Naive thymus-derived CD8-positive, alpha-beta T cell (primary cell): ENCODE measurements at regions not wholly inside any gene's neighbourhood (a gene's known extent, or its start where the extent isn't known, plus 50 kb on each side); places are given as distances from the start of the nearest gene placed in this dataset.
"Not testable (repeated sequence)": the region's sequence is repeated elsewhere in the genome, so short reads cannot be mapped to it uniquely, and the experiment has no call there.

Source experiments
- ATAC-seq, 2 donors: fragments of 150-1000 bp; cut with Tn5 transposase in 1 of 2; sonication (Bioruptor Pico), chemical (Tn5 transposase) in 1 of 2; 1 replicate in 1 of 2; 2 replicates in 1 of 2; pipeline ENCODE4 v1.10.0; 2021; ENCODE audit warnings: mild to moderate bottlenecking in 2 of 2, moderate library complexity in 2 of 2
- POLR2A ChIA-PET: fragments of 350-600 bp; sonication (Branson Sonifier 250); formaldehyde crosslinking; loops from one replicate; lab custom pipeline; 2021; ENCODE audit warnings: antibody characterized with exemption; lab: Charles Lee
- DNase-seq, 10 donors: peaks; one replicate each; pipeline versions ENCODE4 v3.0.0 to v3.0.0-alpha.2; 2020 to 2022
- H3K27ac Mint-ChIP-seq, 10 donors: one replicate each; pipeline ENCODE4 v1.8.0; 2020 to 2022; ENCODE audit warnings: mild to moderate bottlenecking in 10 of 10, mixed read lengths in 10 of 10, moderate library complexity in 4 of 10, inconsistent platforms in 1 of 10
- H3K27me3 Mint-ChIP-seq, 5 donors: one replicate each; pipeline ENCODE4 v1.8.0; 2021 to 2022; ENCODE audit warnings: mixed read lengths in 5 of 5
- H3K36me3 Mint-ChIP-seq, 3 donors: one replicate each; pipeline ENCODE4 v1.8.0; 2020 to 2022; ENCODE audit warnings: mixed read lengths in 3 of 3, mild to moderate bottlenecking in 2 of 3, inconsistent platforms in 1 of 3
- H3K4me1 Mint-ChIP-seq, 4 donors: one replicate each; pipeline ENCODE4 v1.8.0; 2021 to 2022; ENCODE audit warnings: mixed read lengths in 4 of 4
- H3K4me3 Mint-ChIP-seq, 10 donors: one replicate each; pipeline ENCODE4 v1.8.0; 2020 to 2022; ENCODE audit warnings: mild to moderate bottlenecking in 10 of 10, mixed read lengths in 10 of 10, moderate library complexity in 6 of 10, inconsistent platforms in 1 of 10
- H3K9me3 Mint-ChIP-seq, 9 donors: one replicate each; pipeline ENCODE4 v1.8.0; 2020 to 2022; ENCODE audit warnings: mixed read lengths in 9 of 9, mild to moderate bottlenecking in 3 of 9, inconsistent platforms in 1 of 9, moderate library complexity in 1 of 9

DNA sequence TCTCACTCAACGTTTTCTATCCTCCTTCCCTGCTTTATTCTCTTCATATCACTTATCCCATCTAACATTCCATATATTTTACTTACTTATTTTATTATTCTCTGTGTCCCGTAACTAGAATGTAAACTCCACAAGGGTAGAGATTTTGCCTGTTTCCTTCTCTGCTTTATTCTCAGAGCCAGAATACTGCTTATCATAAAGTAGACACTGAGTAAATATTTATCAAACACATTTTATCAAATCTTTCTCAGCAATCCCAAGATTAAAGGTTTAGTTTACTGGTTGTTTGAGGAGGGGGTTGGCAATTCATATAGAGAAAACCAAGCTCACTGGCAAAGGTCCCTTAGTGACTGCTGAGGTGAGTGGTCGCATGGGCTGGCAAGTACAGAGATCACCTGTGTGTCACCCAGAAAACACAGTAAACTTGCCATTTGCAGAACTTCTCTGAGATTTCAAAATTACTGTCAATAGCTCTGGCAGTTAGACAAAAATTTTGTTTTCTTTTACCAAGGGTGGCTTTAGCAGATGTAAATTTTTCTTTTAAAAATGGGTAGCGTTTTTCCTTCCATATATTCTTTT is 662.4 kb downstream of the UTRN start:
- DNase-seq, result no peak
- Mint-ChIP-seq H3K27ac (no peak overlapping the region), H3K36me3 (peaks cover 0 to 3% (median 0%) of the 10 kb centered on the region in 3 donors), H3K9me3 (no peaks in the 10 kb centered on the region), H3K4me1 (no peaks in the 10 kb centered on the region), H3K27me3 (peaks cover 0 to 6% (median 3%) of the 10 kb centered on the region in 5 donors), H3K4me3 (no peak overlapping the region)
- POLR2A ChIA-PET, result no interaction called here
- no peak for ATAC-seq

DNA sequence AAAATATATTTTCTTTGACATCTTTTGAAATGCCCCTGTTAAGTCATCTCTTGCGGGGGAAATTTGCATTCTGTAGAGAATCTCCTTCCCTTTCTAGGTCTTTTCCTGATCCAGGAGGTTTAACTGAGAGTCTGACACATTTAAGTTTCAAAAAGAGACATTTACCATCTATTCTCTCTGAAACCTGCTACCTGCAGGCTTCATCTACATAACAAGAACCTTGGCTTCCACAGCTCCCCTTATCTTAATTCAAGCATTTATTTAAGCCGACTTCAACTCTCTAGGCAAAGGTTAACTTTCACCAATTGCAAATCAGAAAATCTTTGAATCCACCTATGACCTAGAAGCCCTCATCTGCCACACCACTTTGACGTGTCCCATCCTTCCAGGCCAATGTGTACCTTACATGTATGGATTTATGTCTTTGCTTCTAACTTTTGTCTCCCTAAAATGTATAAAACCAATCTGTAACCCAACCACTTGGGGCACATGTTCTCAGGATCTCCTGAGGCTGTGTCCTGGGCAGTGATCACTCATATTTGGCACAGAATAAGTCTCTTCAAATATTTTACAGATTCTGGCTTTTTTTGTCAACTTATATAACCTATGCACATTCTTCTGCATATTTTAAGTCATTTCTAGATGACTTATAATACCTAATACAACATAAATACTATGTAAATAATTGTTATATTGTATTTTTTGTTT is 666.7 kb downstream of the UTRN start:
- Mint-ChIP-seq H3K4me3 (no peak overlapping the region), H3K9me3 (no peaks in the 10 kb centered on the region), H3K4me1 (no peaks in the 10 kb centered on the region), H3K27me3 (peaks cover 0 to 4% (median 4%) of the 10 kb centered on the region in 5 donors), H3K36me3 (peaks cover 0 to 3% (median 0%) of the 10 kb centered on the region in 3 donors), H3K27ac (no peak overlapping the region)
- no peak for DNase-seq
- POLR2A ChIA-PET, result no interaction called here
- no peak for ATAC-seq

DNA sequence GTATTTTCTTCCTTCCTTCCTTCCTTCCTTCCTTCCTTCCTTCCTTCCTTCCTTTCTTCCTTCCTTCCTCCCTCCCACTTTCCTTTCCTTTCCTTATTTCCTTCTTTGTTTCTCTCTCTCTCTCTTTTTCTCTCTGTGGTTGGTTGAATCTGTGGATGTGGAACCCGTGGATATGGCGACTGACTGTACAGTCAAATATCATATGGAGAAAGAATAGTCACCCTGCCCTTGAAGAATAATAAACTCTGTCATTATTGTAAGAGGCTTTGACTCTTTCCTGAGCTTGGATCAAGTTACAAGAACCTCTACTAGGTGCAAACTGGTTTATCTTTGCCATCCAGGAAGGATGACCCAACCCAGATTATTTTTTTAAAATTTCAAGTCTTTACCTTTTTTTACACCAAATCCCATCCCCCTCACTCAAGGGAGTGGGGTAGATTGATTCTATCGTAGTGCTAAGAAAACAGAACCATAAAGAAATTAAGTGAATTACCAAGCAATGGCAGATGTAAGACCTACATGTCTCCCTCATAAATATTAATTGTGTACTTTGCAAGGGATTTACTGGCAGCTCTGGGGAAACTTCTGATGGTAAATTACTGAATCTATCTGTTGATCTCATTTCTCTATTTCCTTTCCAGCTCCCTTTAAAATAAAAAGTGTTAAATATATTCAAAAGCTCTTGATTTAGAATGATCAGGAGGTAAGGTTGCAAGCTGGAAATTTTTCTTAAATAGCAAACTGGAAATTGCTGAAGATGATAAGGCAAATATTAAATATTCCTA is 667.5 kb downstream of the UTRN start:
- H3K4me3 Mint-ChIP-seq, result no peak overlapping the region
- H3K9me3 Mint-ChIP-seq, result no peaks in the 10 kb centered on the region
- POLR2A ChIA-PET, result no interaction called here
- H3K27me3 Mint-ChIP-seq, result peaks cover 0 to 4% (median 4%) of the 10 kb centered on the region in 5 donors
- no peaks in the 10 kb centered on the region for H3K4me1 Mint-ChIP-seq
- H3K36me3 Mint-ChIP-seq, result peaks cover 0 to 3% (median 0%) of the 10 kb centered on the region in 3 donors
- H3K27ac Mint-ChIP-seq, result no peak overlapping the region
- ATAC-seq (no peak), DNase-seq (no peak)

DNA sequence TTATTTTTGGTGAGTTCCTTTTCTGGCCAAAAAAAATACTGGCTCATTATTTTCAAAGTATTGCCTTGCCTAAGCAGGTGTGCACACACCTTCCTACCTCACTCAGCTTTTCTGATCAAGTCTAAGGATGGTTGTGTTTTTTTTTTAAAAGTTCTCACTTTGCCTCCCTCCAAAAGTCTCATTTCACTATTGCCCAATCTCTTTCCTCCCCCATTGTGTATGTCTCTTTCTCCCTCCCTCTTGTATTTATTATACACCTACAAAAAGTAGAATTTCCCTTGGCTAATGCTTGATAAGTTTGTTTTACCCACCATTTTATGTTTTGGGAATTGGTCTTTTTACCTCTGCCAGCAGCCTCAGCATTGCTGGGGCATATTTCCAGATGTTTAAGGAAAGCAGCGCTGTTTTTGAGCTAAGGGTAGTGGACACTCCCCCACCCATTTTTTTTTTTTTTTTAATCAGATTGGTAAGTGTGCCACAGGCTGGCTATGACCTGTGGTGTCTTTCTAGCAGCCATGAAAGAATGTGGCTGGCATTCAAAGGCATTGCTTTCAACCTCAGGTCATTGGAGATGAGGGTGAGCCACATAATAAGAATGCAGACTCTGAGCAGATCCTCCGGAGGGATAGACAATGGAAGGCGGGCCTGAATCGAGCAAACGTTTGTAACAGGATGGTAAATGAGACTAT is 668.6 kb downstream of the UTRN start:
- POLR2A ChIA-PET, result no interaction called here

DNA sequence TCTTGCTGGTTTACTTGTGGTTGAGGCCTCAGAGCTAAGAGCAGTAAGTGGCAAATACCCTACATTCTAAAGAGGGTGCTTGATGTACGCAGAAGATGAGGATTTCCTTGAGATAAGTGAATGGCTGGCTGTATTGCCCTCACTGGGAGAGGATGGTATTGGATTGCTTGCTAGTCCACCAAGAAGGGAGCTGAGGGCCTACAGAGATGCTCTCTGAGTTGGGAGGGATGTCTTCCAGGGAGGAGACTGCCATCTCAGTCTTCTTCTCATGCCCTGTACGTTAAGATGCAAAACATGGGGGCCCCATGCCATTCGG is 669.1 kb downstream of the UTRN start:
- POLR2A ChIA-PET, result no interaction called here
- Mint-ChIP-seq H3K9me3 (no peaks in the 10 kb centered on the region), H3K36me3 (no peaks in the 10 kb centered on the region), H3K4me1 (no peaks in the 10 kb centered on the region), H3K27ac (no peak overlapping the region), H3K27me3 (peaks cover 0 to 4% (median 4%) of the 10 kb centered on the region in 5 donors), H3K4me3 (no peak overlapping the region)
- ATAC-seq (no peak), DNase-seq (no peak)

More for the DNA sequence above, 668.6 kb downstream of the UTRN start:
- Mint-ChIP-seq H3K27ac (no peak overlapping the region), H3K27me3 (peaks cover 0 to 4% (median 4%) of the 10 kb centered on the region in 5 donors), H3K9me3 (no peaks in the 10 kb centered on the region), H3K4me3 (no peak overlapping the region), H3K36me3 (no peaks in the 10 kb centered on the region), H3K4me1 (no peaks in the 10 kb centered on the region)
- ATAC-seq, result no peak
- DNase-seq, result no peak

DNA sequence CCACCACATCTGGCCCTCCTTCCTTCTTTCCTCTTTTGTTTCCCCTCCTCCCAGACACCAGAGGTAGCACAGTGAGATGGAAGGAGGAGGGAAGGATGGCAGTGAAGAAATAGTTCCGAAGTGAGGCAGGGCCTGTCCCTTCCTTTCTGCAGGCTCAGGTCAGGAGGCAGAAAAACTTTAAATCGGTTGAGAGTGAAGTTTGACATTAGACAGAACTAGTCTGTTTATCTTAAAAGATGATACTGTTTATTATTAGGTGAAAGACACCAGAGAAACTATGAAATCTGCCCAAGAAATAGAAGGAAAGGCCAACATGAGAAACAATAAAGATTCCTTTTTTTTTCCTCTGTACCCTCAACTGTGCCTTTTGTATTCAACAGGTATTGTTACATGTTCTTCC is 670.3 kb downstream of the UTRN start:
- DNase-seq, result no peak
- Mint-ChIP-seq H3K4me1 (no peaks in the 10 kb centered on the region), H3K27me3 (peaks cover 0 to 4% (median 4%) of the 10 kb centered on the region in 5 donors)

DNA sequence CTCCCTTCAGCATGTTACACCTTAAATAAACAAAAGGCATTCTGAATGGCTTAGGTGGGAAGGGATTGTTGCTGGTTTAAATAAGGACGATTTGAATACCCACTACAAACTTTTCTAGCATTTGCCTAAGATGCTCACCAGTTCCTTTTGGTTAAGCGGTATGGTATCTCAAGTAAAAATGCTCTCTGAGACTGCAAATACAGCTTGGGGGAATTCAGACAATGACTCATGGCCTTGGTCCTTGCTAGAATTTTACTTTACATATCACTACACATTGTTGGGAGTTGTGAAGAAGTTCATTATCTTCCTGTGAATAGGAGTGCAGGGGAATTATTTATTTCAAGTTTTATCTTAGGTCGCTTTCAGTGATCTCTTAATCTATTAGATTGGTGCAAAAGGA is 670.7 kb downstream of the UTRN start:
- Mint-ChIP-seq H3K27ac (no peak overlapping the region), H3K36me3 (no peaks in the 10 kb centered on the region), H3K4me1 (no peaks in the 10 kb centered on the region), H3K4me3 (no peak overlapping the region), H3K27me3 (peaks cover 0 to 4% (median 4%) of the 10 kb centered on the region in 5 donors), H3K9me3 (no peaks in the 10 kb centered on the region)
- no peak for ATAC-seq
- POLR2A ChIA-PET, result no interaction called here
- DNase-seq, result no peak

More for the DNA sequence above, 670.3 kb downstream of the UTRN start:
- no peak for ATAC-seq
- H3K27ac Mint-ChIP-seq, result no peak overlapping the region
- no peak overlapping the region for H3K4me3 Mint-ChIP-seq
- no peaks in the 10 kb centered on the region for H3K9me3 Mint-ChIP-seq
- POLR2A ChIA-PET, result no interaction called here
- no peaks in the 10 kb centered on the region for H3K36me3 Mint-ChIP-seq

DNA sequence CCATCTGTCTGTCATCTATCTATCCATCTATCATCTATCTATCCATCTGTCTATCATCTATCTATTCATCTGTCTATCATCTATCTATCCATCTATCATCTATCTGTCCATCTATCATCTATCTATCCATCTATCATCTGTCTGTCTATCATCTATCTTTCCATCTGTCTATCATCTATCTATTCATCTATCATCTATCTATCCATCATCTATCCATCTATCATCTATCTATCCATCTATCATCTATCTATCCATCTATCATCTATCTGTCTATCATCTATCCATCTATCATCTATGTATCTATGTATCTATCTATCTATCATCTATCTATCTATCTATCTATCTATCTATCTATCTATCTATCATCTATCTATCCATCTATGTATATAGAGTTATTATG is 671.6 kb downstream of the UTRN start:
- ATAC-seq, DNase-seq, H3K27ac Mint-ChIP-seq, H3K4me3 Mint-ChIP-seq, H3K4me1 Mint-ChIP-seq, POLR2A ChIA-PET, H3K27me3 Mint-ChIP-seq, H3K36me3 Mint-ChIP-seq, H3K9me3 Mint-ChIP-seq: not testable (repeated sequence)

DNA sequence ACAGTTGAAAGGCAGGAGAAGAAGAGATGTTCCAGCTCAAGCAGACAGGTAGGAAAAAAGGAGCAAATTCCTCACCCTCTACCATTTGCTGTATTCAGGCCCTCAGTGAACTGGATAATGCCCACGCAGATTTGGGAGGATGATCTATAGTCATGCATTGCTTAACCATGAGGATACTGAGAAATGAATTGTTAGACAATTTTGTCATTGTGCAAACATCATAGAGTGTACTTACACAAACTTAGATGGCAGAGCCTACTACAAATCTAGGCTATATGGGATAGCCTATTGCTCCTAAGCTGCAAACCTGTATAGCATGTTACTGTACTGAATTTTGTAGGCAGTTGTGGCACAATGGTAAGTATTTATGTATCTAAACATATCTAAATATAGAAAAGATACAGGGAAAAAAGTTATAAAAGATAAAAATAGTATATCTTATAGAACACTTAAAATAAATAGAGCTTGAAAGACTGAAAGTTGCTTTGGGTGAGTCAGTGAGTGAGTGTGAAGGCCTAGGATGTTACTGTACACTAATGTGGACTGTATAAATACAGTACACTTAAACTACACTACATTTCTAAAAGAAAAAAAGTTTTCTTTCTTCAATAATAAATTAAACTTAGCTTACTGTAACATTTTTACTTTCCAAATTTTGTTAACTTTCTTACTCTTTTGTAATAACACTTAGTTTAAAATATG is 672.3 kb downstream of the UTRN start:
- Mint-ChIP-seq H3K9me3 (no peaks in the 10 kb centered on the region), H3K27me3 (peaks cover 0 to 4% (median 2%) of the 10 kb centered on the region in 5 donors), H3K4me3 (no peak overlapping the region), H3K27ac (no peak overlapping the region), H3K4me1 (no peaks in the 10 kb centered on the region), H3K36me3 (no peaks in the 10 kb centered on the region)
- DNase-seq (no peak), ATAC-seq (no peak)
- POLR2A ChIA-PET, result no interaction called here

DNA sequence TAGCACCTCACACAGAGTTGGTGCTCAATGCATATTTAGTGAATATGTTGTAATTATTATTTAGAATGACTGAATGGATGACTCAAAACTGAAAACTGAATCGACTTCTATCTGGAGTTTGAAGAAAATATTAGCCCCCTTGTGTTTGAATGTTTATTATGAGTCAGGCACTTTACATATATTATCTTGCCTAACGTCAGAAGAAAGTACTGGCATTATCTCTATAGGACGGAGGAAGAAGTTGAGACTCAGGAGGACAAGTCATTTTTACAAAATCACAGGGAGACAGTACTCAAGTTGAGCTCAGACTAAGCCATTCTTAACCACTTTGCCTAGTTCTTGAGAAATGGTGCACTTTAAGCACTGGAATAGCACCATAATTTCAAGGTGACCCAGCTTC is 684.0 kb downstream of the UTRN start:
- POLR2A ChIA-PET, result no interaction called here

DNA sequence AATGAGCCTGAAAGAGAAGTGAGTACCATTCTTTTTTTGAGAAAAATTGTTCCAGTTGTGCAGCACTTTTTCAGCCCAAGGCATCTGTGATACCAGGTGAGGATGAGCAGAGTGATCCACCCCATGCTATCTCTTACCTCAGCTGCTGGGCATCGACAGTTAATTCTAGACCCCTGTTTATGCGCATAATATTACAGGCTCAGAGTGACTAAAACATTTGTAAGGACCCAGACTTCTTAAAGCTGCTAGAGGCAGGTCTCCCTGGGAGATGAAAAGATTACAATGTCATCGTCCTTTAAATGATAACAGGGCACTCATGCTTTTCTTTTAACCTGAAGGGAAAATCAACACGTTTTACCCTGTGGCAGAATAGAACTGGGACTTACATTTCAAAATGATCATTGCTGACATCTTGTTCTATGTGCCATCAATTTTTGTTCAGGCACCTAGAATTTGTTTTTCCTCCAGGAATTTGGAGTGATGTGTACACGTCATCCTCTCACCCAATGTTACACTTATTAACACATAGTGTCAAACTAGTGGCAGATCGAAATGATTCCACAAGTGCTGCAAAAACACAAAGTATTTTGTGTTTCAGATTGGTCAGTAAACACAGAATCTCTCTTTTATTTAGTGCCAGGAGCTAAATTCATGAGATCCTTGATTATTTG is 684.6 kb downstream of the UTRN start:
- Mint-ChIP-seq H3K9me3 (peaks cover 0 to 6% (median 0%) of the 10 kb centered on the region in 9 donors), H3K4me3 (no peak overlapping the region), H3K27ac (no peak overlapping the region), H3K4me1 (no peaks in the 10 kb centered on the region), H3K27me3 (peaks cover 0 to 12% (median 7%) of the 10 kb centered on the region in 5 donors), H3K36me3 (no peaks in the 10 kb centered on the region)
- ATAC-seq, result no peak
- POLR2A ChIA-PET, result no interaction called here
- DNase-seq, result no peak

More for the DNA sequence above, 684.0 kb downstream of the UTRN start:
- Mint-ChIP-seq H3K36me3 (no peaks in the 10 kb centered on the region), H3K4me3 (no peak overlapping the region), H3K4me1 (no peaks in the 10 kb centered on the region), H3K27ac (no peak overlapping the region), H3K27me3 (peaks cover 0 to 8% (median 5%) of the 10 kb centered on the region in 5 donors), H3K9me3 (peaks cover 0 to 6% (median 0%) of the 10 kb centered on the region in 9 donors)
- no peak for DNase-seq
- no peak for ATAC-seq

DNA sequence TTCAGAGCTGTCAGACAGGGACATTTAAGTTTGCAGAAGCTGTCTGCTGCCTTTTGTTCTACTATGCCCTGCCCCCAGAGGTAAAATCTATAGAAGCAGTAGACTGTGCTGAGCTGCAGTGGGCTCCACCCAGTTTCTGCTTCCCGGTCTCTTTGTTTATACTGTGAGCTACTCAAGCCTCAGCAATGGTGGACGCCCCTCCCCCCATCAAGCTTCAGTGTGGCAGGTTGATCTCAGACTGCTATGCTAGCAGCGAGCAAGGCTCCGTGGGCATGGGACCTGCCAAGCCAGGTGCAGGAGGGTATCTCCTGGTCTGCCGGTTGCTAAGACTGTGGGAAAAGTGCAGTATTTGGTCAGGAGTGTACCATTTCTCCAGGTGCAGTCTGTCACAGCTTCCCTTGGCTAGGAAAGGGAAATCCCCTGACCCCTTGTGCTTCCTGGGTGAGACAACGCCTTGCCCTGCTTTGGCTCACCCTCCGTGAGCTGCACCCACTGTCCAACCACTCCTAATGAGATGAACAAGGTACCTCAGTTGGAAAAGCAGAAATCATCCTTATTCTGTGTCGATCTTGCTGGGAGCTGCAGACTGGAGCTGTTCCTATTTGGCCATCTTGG is 692.2 kb downstream of the UTRN start:
- POLR2A ChIA-PET, H3K4me3 Mint-ChIP-seq, H3K27ac Mint-ChIP-seq, H3K4me1 Mint-ChIP-seq, H3K36me3 Mint-ChIP-seq, ATAC-seq, DNase-seq: not testable (repeated sequence)
- peaks cover 0 to 20% (median 7%) of the 10 kb centered on the region in 9 donors for H3K9me3 Mint-ChIP-seq
- H3K27me3 Mint-ChIP-seq, result peaks cover 4 to 22% (median 12%) of the 10 kb centered on the region in 5 donors
